Right lobe of liver (tissue), 4 donors: ENCODE measurements at regions not wholly inside any gene's neighbourhood (a gene's known extent, or its start where the extent isn't known, plus 50 kb on each side); places are given as distances from the start of the nearest gene placed in this dataset.

Experiments
- CTCF ChIP-seq, 4 donors: fragments of 200-600 bp in 3 of 4; fragments of 450-650 bp in 1 of 4; IDR thresholded peaks; one replicate each; pipeline versions ENCODE4 v1.5.1 to v1.8.0; 2016 to 2022; ENCODE audit warnings: antibody characterized with exemption in 4 of 4, mild to moderate bottlenecking in 2 of 4
- POLR2A ChIP-seq: fragments of 450-650 bp; IDR thresholded peaks from one replicate; pipeline ENCODE4 v1.6.1; 2017; ENCODE audit warnings: antibody characterized with exemption, mild to moderate bottlenecking
- donor health status: DM: no; HTN: no; CAD: no.
- donor health status: DM: no; HTN: no; CAD: no.
- donor health status: DM: no; HTN: yes; CAD: no.

GRCh38 chr12:97211416-97211930 lies 251.1 kb upstream of the RMST start:
- TF ChIP-seq CTCF (IDR thresholded peaks at IDR 0.05) (no peak), POLR2A (no peak)
